GM23248 (cell line): ENCODE measurements at regions not wholly inside any gene's neighbourhood (a gene's known extent, or its start where the extent isn't known, plus 50 kb on each side); places are given as distances from the start of the nearest gene placed in this dataset.

ENCODE experiments used
- EZH2 ChIP-seq: fragments of 200-600 bp; sonication (generic); IDR thresholded peaks from 2 replicates; pipeline ENCODE4 v1.6.1; 2018; ENCODE audit warnings: antibody characterized with exemption, mild to moderate bottlenecking; ENCODE audit not compliant: insufficient read depth, poor library complexity, severe bottlenecking
- EZH2phosphoT487 ChIP-seq: fragments of 200-600 bp; sonication (generic); IDR thresholded peaks from 2 replicates; pipeline ENCODE4 v1.6.1; 2018; ENCODE audit warnings: antibody characterized with exemption, moderate library complexity, mild to moderate bottlenecking, low read depth; ENCODE audit not compliant: insufficient read depth

DNA sequence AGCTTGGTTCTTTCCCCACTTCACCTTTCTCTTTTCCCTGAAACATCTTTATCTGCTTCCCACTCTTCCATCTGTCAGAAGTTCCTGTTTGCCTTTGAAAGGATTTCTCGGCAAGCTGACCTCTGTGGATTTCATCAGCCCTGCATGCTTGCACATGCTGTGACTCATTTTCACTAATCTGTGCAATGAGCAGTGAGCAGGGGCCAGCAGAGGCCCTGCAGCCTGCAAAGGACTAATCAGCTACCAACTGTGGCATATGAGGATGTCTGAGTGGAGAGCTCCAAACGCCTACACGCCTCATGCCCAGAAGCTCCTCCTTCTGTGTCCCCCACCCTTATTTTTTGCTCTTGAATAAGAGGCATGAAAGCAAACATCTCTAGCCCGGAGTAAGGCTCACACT lies 333.0 kb upstream of the SEMA6D start:
- TF ChIP-seq EZH2 (no peak), EZH2phosphoT487 (no peak)
